HT-29 (cell line): ENCODE measurements at regions not wholly inside any gene's neighbourhood (a gene's known extent, or its start where the extent isn't known, plus 50 kb on each side); places are given as distances from the start of the nearest gene placed in this dataset.
A peak's percentile ranks its signal among the peaks of the same experiment; 100 is the strongest.
"Not testable (repeated sequence)": the region's sequence is repeated elsewhere in the genome, so short reads cannot be mapped to it uniquely, and the experiment has no call there.

Source experiments
- DNase-seq: peaks from one replicate; pipeline ENCODE4 v3.0.0-alpha.2; 2015; ENCODE audit warnings: low spot score

DNA sequence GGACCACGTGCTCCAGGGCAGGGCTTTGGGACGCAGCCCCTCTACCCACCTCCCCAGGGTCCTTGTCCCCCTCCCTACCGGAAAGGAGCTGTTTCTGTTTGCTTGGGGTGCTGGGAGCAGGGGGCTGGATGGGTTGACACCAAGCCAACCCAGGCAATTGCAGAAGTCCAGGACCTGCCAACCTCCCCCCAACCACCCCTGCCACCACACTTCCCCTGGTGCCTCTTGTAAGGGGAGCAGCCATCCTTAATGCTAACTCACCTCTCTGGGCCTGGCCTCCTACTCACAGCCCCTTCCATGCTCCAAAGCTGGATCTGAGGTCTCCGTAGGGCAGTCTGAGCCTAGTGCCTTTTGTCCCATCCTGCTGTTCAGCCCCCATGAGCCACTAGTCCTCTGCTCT, 631.9 kb downstream of the BCOR start:
- no peak for DNase-seq

GRCh38 chrX:39469126-39469525, 628.6 kb downstream of the BCOR start:
- DNase-seq = no peak

DNA sequence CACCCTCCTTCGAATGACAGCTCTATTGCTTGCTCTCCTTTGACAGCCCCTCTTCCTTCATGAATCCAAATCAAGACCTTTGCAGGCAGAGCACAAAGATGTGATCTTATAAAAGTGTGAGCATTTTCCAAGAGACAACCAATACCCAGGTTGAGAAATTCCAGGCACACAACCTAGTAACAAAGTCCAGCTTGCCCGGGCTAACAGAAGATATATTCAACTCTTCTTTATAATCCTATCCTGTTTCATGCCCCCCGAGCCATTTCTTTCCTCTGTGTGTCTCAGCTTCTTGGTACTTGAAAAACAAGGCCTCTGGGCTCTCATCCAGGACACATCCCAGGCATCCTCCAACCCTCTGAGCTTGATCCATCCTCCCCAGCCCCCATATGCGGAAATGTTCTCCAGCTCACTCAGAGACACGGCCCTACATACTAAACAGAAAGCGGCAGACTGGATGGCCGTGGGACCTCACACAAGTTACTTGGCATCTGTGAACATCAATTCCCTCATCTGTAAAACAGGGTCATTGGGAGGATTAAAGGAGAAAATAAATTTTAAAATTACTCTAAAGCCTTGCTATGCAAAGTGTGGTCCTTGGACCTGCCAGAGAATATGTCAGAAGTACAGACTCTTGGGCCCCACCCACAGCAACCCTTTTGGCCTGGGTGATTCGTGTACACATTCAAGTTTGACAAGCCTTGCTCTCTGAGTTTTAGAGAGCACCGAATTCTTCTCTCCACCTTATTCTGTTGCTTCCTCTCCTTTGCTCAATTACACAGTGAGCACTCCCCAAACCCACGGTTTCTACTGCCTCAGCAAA, 627.0 kb downstream of the BCOR start:
- no peak for DNase-seq

DNA sequence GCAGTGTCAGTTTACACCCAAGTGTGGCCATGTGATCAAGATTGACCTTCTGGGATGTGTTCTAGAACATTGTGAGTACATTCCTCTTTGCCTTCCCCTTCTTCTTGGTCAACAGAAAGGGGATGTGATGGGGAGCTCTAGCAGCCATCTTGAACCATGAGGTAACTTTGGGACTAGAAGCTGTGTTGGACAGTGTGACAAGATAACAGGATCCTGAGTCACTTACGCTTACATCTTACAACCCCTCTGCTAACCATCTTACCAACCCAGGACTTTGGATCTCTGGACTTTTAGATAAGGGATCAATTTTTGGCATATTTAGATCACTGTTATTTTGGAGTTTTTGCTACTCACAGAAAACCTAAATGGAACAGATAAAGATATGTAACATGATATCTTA, 625.6 kb downstream of the BCOR start:
- no peak for DNase-seq

DNA sequence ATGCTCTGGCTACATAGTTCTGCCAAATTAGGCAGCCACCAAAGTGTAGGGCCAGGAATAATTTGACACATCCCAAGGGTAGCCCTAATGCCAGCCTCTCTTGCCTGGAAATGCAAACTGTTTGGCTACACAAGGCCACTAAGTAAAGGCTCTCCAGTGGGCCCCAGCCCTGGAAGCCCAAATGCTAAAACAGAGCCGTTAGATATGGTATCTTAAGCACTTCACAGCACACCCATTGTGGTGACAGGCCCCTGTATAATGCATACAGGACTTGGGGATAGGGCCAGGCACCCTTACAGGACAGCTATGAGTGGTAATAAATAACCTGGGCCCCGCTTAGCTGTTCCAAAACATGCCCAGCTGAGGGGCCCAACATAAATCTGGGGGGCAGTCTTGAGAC, 623.9 kb downstream of the BCOR start:
- DNase-seq = no peak

GRCh38 chrX:39475372-39475771, 622.4 kb downstream of the BCOR start:
- DNase-seq = no peak

DNA sequence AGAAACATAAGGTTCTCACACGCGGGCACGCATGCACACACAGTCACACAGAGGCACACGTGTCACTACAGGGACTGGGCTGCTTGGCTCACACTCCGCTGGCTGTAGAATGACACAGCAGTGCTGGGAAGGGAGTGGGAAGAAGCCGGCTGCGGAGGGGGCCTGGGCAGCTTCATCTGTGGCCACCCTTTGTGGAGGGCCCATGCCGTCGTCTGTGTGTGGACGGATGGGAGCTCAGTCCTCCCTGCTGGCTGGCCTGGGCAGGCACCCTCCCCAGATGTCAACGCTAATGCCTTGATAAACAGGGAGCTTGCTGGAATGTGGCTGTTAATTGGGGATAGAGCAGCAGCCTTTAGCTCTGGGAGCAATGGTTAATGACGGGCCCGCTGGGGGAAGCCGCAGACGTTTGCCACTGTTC, 621.1 kb downstream of the BCOR start:
- no peak for DNase-seq

GRCh38 chrX:39477031-39477761, 620.6 kb downstream of the BCOR start:
- no peak for DNase-seq

GRCh38 chrX:39477762-39478120, 620.0 kb downstream of the BCOR start:
- peak; percentile 68 for DNase-seq

- no peak for DNase-seq
Observed at GRCh38 chrX:39479856-39480255, 617.9 kb downstream of the BCOR start.

DNA sequence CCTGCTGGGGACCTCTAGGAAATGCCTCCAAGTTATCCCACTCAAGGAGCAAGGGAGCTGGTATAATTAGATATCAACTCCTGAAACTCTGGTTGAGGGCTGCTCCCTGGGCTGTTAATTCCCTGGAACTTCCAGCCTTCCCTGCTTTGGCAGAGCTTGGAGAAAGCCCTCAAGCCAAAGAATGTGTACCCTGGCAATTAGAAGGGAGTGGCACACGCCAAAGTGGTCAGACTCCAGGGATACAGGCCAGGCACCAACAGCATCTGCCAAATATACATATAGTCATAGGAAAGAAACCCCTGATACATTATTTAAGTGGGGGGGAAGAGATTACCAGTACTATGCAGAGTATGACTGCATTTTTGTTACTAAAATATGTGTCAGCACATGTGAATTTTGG, 616.8 kb downstream of the BCOR start:
- no peak for DNase-seq

GRCh38 chrX:39481621-39482020, 616.1 kb downstream of the BCOR start:
- DNase-seq = no peak

DNA sequence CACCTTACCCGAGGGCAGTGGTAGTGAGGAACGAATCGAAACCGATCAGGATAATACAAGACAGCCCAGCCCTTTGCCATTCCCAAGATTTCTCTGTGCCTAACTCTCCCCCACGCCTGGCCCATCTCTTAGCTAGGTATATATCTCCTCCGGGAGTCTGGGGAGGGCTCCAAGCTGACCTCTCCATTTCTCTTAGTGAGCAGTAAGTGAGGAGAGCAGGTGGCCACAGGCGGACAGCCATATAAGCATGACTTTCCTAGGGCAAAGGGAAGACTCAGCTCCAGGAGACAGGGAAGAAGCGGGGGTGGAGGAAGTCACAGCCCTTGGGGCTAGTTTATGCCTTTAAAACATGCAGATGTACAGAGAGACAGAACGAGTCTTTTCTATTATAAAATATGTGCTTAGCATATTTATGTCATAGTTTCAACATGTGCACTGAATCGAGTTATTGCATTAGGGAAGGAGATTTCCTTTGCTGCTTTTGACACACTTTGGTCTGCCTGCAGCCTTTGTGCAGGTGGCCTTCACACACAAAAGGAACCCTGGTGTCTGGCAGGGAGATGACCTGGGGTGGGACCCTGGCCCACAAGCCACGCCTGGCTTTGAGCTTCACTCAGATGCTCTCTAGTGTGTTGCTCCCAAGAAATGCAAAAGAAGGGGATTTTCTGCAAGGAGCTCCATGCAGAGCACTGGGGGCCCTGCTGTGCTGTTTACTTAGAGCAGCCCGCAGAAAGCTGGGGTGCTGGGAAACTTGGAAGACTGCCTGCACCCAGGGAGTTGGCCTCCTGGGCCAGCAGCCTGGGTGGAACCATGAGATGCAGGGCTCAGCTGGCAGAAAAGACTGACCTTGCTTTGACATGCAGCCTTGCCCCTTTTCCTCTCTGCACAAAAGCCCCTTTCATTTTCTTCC, 613.3 kb downstream of the BCOR start:
- DNase-seq = no peak

DNA sequence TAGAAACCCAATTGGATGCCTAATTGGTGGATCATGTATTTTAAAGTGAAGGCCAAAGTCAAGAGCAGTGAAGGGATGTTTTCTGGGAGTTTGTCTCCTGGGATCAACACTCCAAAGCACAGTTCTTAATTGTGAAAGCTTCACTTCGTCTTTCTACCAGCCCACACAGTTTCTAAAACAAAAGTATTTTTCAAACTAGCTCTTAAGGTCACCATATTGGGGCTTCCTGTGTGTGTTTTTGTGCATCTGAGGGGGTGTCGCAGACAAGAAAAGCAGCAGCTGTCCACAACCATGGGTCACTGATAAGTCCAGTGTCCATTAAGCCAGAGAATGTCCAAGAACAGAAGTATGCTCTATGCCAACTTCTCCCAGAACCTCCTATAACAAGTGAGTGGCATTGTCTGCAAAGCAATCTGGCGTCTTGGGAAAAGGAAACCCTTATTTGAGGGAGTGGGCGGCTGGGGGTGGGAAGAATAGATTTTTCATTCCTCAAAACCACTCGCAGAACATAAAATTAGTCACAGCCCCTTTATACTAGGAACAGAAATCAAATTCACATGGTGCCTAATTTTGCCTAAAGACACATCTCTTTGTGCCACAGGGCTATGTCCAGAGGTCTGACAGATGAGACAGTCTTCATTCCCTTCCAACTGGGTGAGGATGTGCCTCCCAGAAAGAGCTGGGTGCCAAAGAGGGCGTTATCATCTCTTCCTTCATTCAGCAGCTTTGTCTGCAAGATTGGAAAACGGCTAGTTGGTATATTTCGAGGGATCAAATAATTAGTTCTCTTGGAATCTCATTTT, 610.4 kb downstream of the BCOR start:
- no peak for DNase-seq

- no peak for DNase-seq
Observed at GRCh38 chrX:39487969-39488330, 609.8 kb downstream of the BCOR start.

- no peak for DNase-seq
Observed at GRCh38 chrX:39491548-39492297, 606.0 kb downstream of the BCOR start.

DNA sequence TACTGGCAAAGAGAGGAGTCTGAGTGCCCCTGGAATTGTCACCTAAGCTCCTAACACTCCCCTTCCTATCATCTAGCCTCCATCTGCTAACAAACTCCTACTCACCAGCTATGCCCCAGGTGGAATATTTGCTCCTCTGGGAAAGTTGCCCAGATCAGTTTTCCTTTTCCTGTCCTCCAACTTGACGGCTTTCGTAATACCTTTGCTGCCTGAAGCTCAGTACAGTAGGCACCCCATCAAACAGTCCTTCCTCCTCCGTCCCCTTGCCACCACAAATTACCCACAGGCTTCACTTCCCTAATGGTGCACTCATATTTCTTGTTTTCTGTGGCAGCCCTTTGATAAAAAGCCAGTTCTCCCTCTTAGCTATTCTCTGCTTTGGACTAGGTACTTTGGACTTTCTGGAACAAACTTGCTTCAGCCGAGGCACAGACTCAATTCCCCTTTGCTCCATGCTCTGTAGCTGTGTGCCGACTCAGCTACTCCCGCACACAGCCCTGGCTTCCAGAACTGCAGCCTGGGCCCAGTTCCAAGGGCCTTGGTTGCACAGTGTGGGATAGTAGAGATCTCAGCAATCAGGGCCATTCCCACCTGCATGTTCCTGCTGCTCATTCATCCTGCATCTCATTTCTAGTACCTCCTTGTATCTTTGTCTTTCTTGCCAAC, 605.1 kb downstream of the BCOR start:
- DNase-seq = no peak

DNA sequence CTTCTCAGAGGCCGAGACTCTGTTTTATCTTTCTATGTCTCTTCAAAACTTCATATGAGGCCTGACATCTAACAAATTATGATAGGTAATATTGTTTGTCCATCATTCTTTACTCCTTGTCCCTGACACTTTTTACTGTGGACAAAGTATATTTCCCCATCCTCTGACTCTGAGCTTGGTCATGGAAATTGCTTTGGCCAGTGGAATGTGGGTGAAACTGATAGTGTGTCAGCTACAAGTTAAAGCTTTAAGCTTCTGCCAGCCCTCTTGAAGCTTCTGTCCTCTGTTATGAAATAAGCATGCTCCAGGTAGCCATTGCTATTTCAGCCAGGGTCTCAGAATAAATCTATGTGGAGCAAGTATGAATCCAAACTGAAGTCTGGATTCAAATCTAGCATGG, 604.6 kb downstream of the BCOR start:
- DNase-seq = no peak

- DNase-seq = not testable (repeated sequence)
Observed at GRCh38 chrX:39497117-39497516, 600.6 kb downstream of the BCOR start.

- no peak for DNase-seq
Observed at GRCh38 chrX:39497702-39498265, 600.0 kb downstream of the BCOR start.
